Vagina (tissue), 2 donors: ENCODE measurements at regions not wholly inside any gene's neighbourhood (a gene's known extent, or its start where the extent isn't known, plus 50 kb on each side); places are given as distances from the start of the nearest gene placed in this dataset.

ENCODE experiments used
- DNase-seq, 2 donors: peaks; one replicate each; pipeline ENCODE4 v3.0.0-alpha.2; 2017; ENCODE audit errors: extremely low spot score in 2 of 2
- H3K27ac ChIP-seq: fragments of 200-600 bp; sonication (generic); one replicate; pipeline ENCODE4 v1.5.1; 2019
- H3K27me3 ChIP-seq: fragments of 200-600 bp; sonication (generic); one replicate; pipeline ENCODE4 v1.5.1; 2019
- H3K36me3 ChIP-seq, 2 donors: fragments of 200-600 bp; sonication (generic); one replicate each; pipeline ENCODE4 v1.5.1; 2017 to 2019
- H3K4me1 ChIP-seq: fragments of 200-600 bp; sonication (generic); one replicate; pipeline ENCODE4 v1.5.1; 2019
- H3K4me3 ChIP-seq, 2 donors: fragments of 200-600 bp; sonication (generic); 1 replicate in 1 of 2; 2 replicates in 1 of 2; pipeline ENCODE4 v1.5.1; 2016 to 2019
- H3K9me3 ChIP-seq: fragments of 200-600 bp; sonication (generic); one replicate; pipeline ENCODE4 v1.5.1; 2019
- POLR2A ChIP-seq, 2 donors: fragments of 450-650 bp; IDR thresholded peaks; one replicate each; pipeline ENCODE4 v1.6.1; 2017; ENCODE audit warnings: antibody characterized with exemption in 2 of 2, mild to moderate bottlenecking in 2 of 2, moderate library complexity in 2 of 2
- POLR2AphosphoS5 ChIP-seq, 2 donors: sonication (generic); formaldehyde crosslinking; IDR thresholded peaks; one replicate each; pipeline ENCODE4 v1.9.0; 2017; ENCODE audit warnings: antibody characterized with exemption in 2 of 2, mild to moderate bottlenecking in 2 of 2, low read depth in 1 of 2; ENCODE audit not compliant: insufficient read depth in 1 of 2
- intact Hi-C: fragments of 100-400 bp; cut with DNase I; formaldehyde crosslinking; loops from one replicate; pipeline ENCODE4 v1.15.1; 2023
- TF ChIP-seq, protein P1 (sequence below), 3 experiments: fragments of 450-650 bp in 2 of 3; fragments of 200-600 bp in 1 of 3; sonication (generic) in 1 of 3; IDR thresholded peaks; one replicate each; pipeline ENCODE4 v1.5.1; 2017 to 2019; ENCODE audit warnings: antibody characterized with exemption in 3 of 3, mild to moderate bottlenecking in 2 of 3, moderate library complexity in 2 of 3

DNA sequence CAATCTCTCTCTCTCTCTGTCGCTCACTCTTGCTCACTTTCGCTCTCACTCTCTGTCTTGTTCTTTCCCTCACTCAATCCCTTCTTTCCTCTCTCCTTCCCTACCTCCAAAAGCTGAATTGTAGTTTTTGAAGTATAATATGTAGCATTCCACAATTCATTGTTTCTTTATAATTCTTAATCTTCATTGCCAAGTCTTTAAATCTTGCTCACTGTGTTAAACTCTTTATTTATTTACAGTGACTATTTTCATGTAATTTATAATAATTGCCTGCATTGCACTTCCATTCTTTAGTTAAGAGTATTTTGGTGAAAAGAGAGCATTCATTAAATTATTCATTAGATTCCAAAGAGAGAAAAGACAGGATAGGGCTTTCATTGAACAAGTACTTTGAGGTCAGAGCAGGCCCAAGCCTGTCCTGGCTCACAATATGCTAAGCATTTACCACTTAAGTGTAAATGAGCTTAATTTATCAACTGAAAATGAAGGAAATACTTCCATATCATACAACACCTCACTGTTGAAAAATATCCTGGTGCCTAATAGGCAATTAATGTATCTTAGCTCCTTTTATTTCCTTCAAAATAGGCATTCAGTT lies 257.4 kb upstream of the SLITRK1 start:
- Histone ChIP-seq H3K9me3 (no peaks in the 10 kb centered on the region), H3K36me3 (no peaks in the 10 kb centered on the region), H3K27ac (no peak overlapping the region), H3K27me3 (no peaks in the 10 kb centered on the region), H3K4me3 (no peak overlapping the region), H3K4me1 (no peaks in the 10 kb centered on the region)
- DNase-seq, result no peak
- intact Hi-C loops, result no loop called here
- TF ChIP-seq, protein P1, sequence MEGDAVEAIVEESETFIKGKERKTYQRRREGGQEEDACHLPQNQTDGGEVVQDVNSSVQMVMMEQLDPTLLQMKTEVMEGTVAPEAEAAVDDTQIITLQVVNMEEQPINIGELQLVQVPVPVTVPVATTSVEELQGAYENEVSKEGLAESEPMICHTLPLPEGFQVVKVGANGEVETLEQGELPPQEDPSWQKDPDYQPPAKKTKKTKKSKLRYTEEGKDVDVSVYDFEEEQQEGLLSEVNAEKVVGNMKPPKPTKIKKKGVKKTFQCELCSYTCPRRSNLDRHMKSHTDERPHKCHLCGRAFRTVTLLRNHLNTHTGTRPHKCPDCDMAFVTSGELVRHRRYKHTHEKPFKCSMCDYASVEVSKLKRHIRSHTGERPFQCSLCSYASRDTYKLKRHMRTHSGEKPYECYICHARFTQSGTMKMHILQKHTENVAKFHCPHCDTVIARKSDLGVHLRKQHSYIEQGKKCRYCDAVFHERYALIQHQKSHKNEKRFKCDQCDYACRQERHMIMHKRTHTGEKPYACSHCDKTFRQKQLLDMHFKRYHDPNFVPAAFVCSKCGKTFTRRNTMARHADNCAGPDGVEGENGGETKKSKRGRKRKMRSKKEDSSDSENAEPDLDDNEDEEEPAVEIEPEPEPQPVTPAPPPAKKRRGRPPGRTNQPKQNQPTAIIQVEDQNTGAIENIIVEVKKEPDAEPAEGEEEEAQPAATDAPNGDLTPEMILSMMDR (IDR thresholded peaks at IDR 0.05), result no peak
- TF ChIP-seq POLR2A (IDR thresholded peaks at IDR 0.05) (no peak), POLR2AphosphoS5 (IDR thresholded peaks at IDR 0.05; ENCODE audit: insufficient read depth in 1 of 2, low read depth in 1 of 2) (no peak)

DNA sequence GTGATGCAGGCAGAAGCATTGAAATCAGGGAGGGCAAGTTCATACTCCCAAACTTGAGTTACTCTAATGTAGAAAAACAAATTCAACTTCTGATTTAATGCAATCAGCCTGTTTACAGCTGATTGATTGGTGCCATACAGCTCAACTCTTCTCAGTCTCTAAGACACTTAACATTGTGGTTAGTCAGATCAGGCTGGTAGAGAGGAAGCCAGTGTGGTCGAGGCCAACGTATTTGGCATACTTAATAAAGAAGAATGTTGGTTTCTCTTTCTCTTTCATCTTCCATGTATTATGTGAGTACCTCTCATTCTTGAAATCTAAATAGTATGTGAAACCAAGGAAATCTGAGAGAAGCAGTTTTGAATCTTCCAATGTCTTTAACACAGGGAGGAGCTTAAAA lies 255.0 kb upstream of the SLITRK1 start:
- no peak overlapping the region for H3K27ac ChIP-seq
- no peaks in the 10 kb centered on the region for H3K36me3 ChIP-seq
- no peak overlapping the region for H3K4me3 ChIP-seq
- intact Hi-C loops, result no loop called here
- no peaks in the 10 kb centered on the region for H3K4me1 ChIP-seq
- H3K9me3 ChIP-seq, result no peaks in the 10 kb centered on the region
- no peak for TF ChIP-seq POLR2A (IDR thresholded peaks at IDR 0.05)
- H3K27me3 ChIP-seq, result no peaks in the 10 kb centered on the region
- no peak for DNase-seq

DNA sequence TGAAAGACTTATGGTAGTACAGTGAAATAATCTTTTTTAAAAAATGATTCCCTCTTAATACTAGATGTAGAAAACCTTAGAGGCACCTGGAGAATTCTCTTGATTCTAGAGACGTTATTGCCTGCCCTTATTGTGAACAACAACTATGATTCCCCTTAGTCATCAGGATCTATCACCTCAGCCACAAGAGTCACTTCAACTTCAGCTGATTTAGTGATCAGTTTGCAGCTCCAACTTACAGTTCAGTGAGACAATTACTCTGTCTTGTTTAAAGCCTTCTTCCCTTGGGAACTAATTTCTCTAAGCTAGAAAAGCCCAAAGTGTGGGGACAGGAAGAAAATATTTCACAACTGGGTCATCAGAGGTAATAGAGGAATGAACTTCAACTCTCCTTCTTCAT lies 254.3 kb upstream of the SLITRK1 start:
- intact Hi-C loops, result no loop called here
- no peaks in the 10 kb centered on the region for H3K36me3 ChIP-seq

DNA sequence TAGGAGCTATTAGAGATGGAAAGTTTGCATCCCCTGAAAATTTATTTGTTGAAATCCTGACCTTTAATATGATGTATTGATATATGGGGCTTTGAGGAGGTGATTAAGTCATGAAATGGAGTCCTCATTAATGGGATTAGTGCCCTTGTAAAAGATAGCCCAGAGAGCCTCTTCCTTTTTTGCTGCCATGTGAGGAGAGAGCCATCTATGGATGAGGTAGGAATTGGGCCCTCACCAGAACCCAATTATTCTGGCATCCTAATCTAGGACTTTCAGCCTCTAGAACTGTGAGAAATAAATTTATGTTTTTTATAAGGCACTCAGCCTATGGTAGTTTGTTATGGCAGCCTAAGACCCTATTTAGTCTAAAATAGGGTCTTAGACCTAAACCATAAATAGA lies 250.2 kb upstream of the SLITRK1 start:
- Histone ChIP-seq H3K27ac (no peak overlapping the region), H3K9me3 (no peaks in the 10 kb centered on the region), H3K4me3 (no peak overlapping the region), H3K4me1 (no peaks in the 10 kb centered on the region), H3K36me3 (no peaks in the 10 kb centered on the region), H3K27me3 (no peaks in the 10 kb centered on the region)
- DNase-seq, result no peak
- intact Hi-C loops, result no loop called here
- TF ChIP-seq POLR2A (IDR thresholded peaks at IDR 0.05) (no peak), POLR2AphosphoS5 (IDR thresholded peaks at IDR 0.05; ENCODE audit: insufficient read depth in 1 of 2, low read depth in 1 of 2) (no peak)
- TF ChIP-seq, protein P1 (IDR thresholded peaks at IDR 0.05), result no peak

More for the DNA sequence above, 254.3 kb upstream of the SLITRK1 start:
- TF ChIP-seq POLR2AphosphoS5 (IDR thresholded peaks at IDR 0.05; ENCODE audit: insufficient read depth in 1 of 2, low read depth in 1 of 2), result no peak
- TF ChIP-seq POLR2A (IDR thresholded peaks at IDR 0.05), result no peak
- TF ChIP-seq, protein P1 (IDR thresholded peaks at IDR 0.05), result no peak
- H3K4me3 ChIP-seq, result no peak overlapping the region
- H3K9me3 ChIP-seq, result no peaks in the 10 kb centered on the region
- no peak overlapping the region for H3K27ac ChIP-seq
- H3K4me1 ChIP-seq, result no peaks in the 10 kb centered on the region
- DNase-seq, result no peak
- no peaks in the 10 kb centered on the region for H3K27me3 ChIP-seq

DNA sequence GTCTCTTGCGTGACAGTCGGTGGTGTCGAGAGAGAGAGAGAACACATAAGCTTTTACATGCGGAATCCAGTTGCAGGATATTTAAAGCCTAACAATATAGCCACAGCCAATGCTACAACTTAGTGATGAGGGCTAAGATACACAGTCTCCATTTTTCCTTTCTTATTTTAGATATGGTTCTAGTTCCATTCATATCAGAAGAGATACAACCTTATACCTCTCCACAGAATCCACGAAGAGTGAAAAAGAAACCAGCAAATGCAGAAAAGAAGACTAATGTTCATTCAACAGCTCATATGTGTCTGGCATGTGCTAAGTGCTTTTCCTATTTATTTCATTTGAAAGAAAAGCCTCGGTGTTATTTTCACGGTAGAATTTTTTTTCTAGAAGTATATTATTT lies 249.0 kb upstream of the SLITRK1 start:
- Histone ChIP-seq H3K9me3 (no peaks in the 10 kb centered on the region), H3K36me3 (no peaks in the 10 kb centered on the region), H3K27ac (no peak overlapping the region), H3K4me3 (no peak overlapping the region), H3K27me3 (no peaks in the 10 kb centered on the region), H3K4me1 (no peaks in the 10 kb centered on the region)
- TF ChIP-seq, protein P1 (IDR thresholded peaks at IDR 0.05), result no peak
- TF ChIP-seq POLR2AphosphoS5 (IDR thresholded peaks at IDR 0.05; ENCODE audit: insufficient read depth in 1 of 2, low read depth in 1 of 2), result no peak
- TF ChIP-seq POLR2A (IDR thresholded peaks at IDR 0.05), result no peak
- intact Hi-C loops, result no loop called here
- no peak for DNase-seq
